T-helper 1 cell treated with Interleukin-12 subunit alpha and Interleukin-12 subunit beta and Interleukin-4 antibody, amounts not matched to agents 30 μg/mL and 1 μg/mL, for 36 hours (primary cell): ENCODE measurements at regions not wholly inside any gene's neighbourhood (a gene's known extent, or its start where the extent isn't known, plus 50 kb on each side); places are given as distances from the start of the nearest gene placed in this dataset.
"Not testable (repeated sequence)": the region's sequence is repeated elsewhere in the genome, so short reads cannot be mapped to it uniquely, and the experiment has no call there.

Experiments
- H3K27ac Mint-ChIP-seq: one replicate; pipeline ENCODE4 v1.8.0; 2021; ENCODE audit warnings: mild to moderate bottlenecking, mixed read lengths
- H3K27me3 Mint-ChIP-seq: one replicate; pipeline ENCODE4 v1.8.0; 2021; ENCODE audit warnings: low read depth, mixed read lengths
- H3K36me3 Mint-ChIP-seq: one replicate; pipeline ENCODE4 v1.8.0; 2021; ENCODE audit warnings: low read depth, mixed read lengths
- H3K4me1 Mint-ChIP-seq: one replicate; pipeline ENCODE4 v1.8.0; 2021; ENCODE audit warnings: low read depth, mixed read lengths
- H3K4me3 Mint-ChIP-seq: one replicate; pipeline ENCODE4 v1.8.0; 2021; ENCODE audit warnings: mild to moderate bottlenecking, moderate library complexity, mixed read lengths
- H3K9me3 Mint-ChIP-seq: one replicate; pipeline ENCODE4 v1.8.0; 2021; ENCODE audit warnings: mixed read lengths

- Mint-ChIP-seq H3K4me3 (no peak overlapping the region), H3K27ac (no peak overlapping the region), H3K36me3 (no peaks in the 10 kb centered on the region), H3K9me3 (no peaks in the 10 kb centered on the region), H3K4me1 (no peaks in the 10 kb centered on the region), H3K27me3 (peaks cover 8% of the 10 kb centered on the region)
Measured at GRCh38 chr3:139219463-139219862, 124.4 kb upstream of the MRPS22 start.

GRCh38 chr3:139222100-139222657 is 121.6 kb upstream of the MRPS22 start:
- Mint-ChIP-seq H3K4me3 (no peak overlapping the region), H3K27me3 (peaks cover 5% of the 10 kb centered on the region), H3K9me3 (no peaks in the 10 kb centered on the region), H3K27ac (no peak overlapping the region), H3K4me1 (no peaks in the 10 kb centered on the region), H3K36me3 (no peaks in the 10 kb centered on the region)

- Mint-ChIP-seq H3K9me3 (no peaks in the 10 kb centered on the region), H3K27ac (no peak overlapping the region), H3K4me3 (no peak overlapping the region), H3K36me3 (no peaks in the 10 kb centered on the region), H3K27me3 (peaks cover 5% of the 10 kb centered on the region), H3K4me1 (no peaks in the 10 kb centered on the region)
Measured at GRCh38 chr3:139225548-139225947, 118.3 kb upstream of the MRPS22 start.

GRCh38 chr3:139226731-139227130 is 117.1 kb upstream of the MRPS22 start:
- Mint-ChIP-seq H3K27me3 (peaks cover 2% of the 10 kb centered on the region), H3K4me1 (no peaks in the 10 kb centered on the region), H3K9me3 (no peaks in the 10 kb centered on the region), H3K4me3 (no peak overlapping the region), H3K27ac (no peak overlapping the region), H3K36me3 (no peaks in the 10 kb centered on the region)

GRCh38 chr3:139227165-139227564 is 116.7 kb upstream of the MRPS22 start:
- Mint-ChIP-seq H3K4me3 (no peak overlapping the region), H3K36me3 (no peaks in the 10 kb centered on the region), H3K4me1 (no peaks in the 10 kb centered on the region), H3K9me3 (no peaks in the 10 kb centered on the region), H3K27ac (no peak overlapping the region), H3K27me3 (peaks cover 6% of the 10 kb centered on the region)

- Mint-ChIP-seq H3K4me1 (no peaks in the 10 kb centered on the region), H3K9me3 (no peaks in the 10 kb centered on the region)
Measured at GRCh38 chr3:139227827-139228226, 116.0 kb upstream of the MRPS22 start.

GRCh38 chr3:139230391-139230790 is 113.4 kb upstream of the MRPS22 start:
- no peak overlapping the region for H3K4me3 Mint-ChIP-seq
- no peaks in the 10 kb centered on the region for H3K9me3 Mint-ChIP-seq
- no peaks in the 10 kb centered on the region for H3K4me1 Mint-ChIP-seq
- H3K27ac Mint-ChIP-seq = no peak overlapping the region
- H3K36me3 Mint-ChIP-seq = no peaks in the 10 kb centered on the region
- H3K27me3 Mint-ChIP-seq = peaks cover 7% of the 10 kb centered on the region

More at GRCh38 chr3:139227827-139228226, 116.0 kb upstream of the MRPS22 start:
- H3K27ac Mint-ChIP-seq = no peak overlapping the region
- no peaks in the 10 kb centered on the region for H3K36me3 Mint-ChIP-seq
- H3K4me3 Mint-ChIP-seq = no peak overlapping the region
- H3K27me3 Mint-ChIP-seq = peaks cover 7% of the 10 kb centered on the region

- Mint-ChIP-seq H3K4me1 (no peaks in the 10 kb centered on the region), H3K27ac (no peak overlapping the region), H3K36me3 (no peaks in the 10 kb centered on the region), H3K9me3 (no peaks in the 10 kb centered on the region), H3K27me3 (peaks cover 11% of the 10 kb centered on the region), H3K4me3 (no peak overlapping the region)
Measured at GRCh38 chr3:139231555-139232281, 112.1 kb upstream of the MRPS22 start.

GRCh38 chr3:139232341-139232740 is 111.5 kb upstream of the MRPS22 start:
- not testable (repeated sequence) for H3K4me1 Mint-ChIP-seq, H3K9me3 Mint-ChIP-seq, H3K4me3 Mint-ChIP-seq, H3K36me3 Mint-ChIP-seq, H3K27ac Mint-ChIP-seq
- peaks cover 15% of the 10 kb centered on the region for H3K27me3 Mint-ChIP-seq

GRCh38 chr3:139234491-139234890 is 109.3 kb upstream of the MRPS22 start:
- Mint-ChIP-seq H3K9me3 (no peaks in the 10 kb centered on the region), H3K36me3 (no peaks in the 10 kb centered on the region), H3K27ac (no peak overlapping the region), H3K4me3 (no peak overlapping the region), H3K4me1 (no peaks in the 10 kb centered on the region), H3K27me3 (peaks cover 19% of the 10 kb centered on the region)

- Mint-ChIP-seq H3K4me3 (no peak overlapping the region), H3K9me3 (no peaks in the 10 kb centered on the region), H3K36me3 (no peaks in the 10 kb centered on the region), H3K27me3 (peaks cover 21% of the 10 kb centered on the region), H3K27ac (no peak overlapping the region), H3K4me1 (no peaks in the 10 kb centered on the region)
Measured at GRCh38 chr3:139235192-139235591, 108.6 kb upstream of the MRPS22 start.

GRCh38 chr3:139236336-139236735 is 107.5 kb upstream of the MRPS22 start:
- no peak overlapping the region for H3K27ac Mint-ChIP-seq
- H3K9me3 Mint-ChIP-seq = no peaks in the 10 kb centered on the region
- no peaks in the 10 kb centered on the region for H3K4me1 Mint-ChIP-seq
- H3K4me3 Mint-ChIP-seq = no peak overlapping the region
- peaks cover 25% of the 10 kb centered on the region for H3K27me3 Mint-ChIP-seq
- H3K36me3 Mint-ChIP-seq = no peaks in the 10 kb centered on the region

- peaks cover 22% of the 10 kb centered on the region for H3K27me3 Mint-ChIP-seq
- H3K36me3 Mint-ChIP-seq = no peaks in the 10 kb centered on the region
- H3K4me3 Mint-ChIP-seq = no peak overlapping the region
- no peaks in the 10 kb centered on the region for H3K4me1 Mint-ChIP-seq
- H3K27ac Mint-ChIP-seq = no peak overlapping the region
- no peaks in the 10 kb centered on the region for H3K9me3 Mint-ChIP-seq
Measured at GRCh38 chr3:139238281-139239030, 105.4 kb upstream of the MRPS22 start.

GRCh38 chr3:139239550-139239949 is 104.3 kb upstream of the MRPS22 start:
- Mint-ChIP-seq H3K27me3 (peaks cover 28% of the 10 kb centered on the region), H3K4me1 (no peaks in the 10 kb centered on the region), H3K27ac (no peak overlapping the region), H3K4me3 (no peak overlapping the region), H3K36me3 (no peaks in the 10 kb centered on the region), H3K9me3 (no peaks in the 10 kb centered on the region)

GRCh38 chr3:139241783-139242182 is 102.0 kb upstream of the MRPS22 start:
- Mint-ChIP-seq H3K27me3 (peaks cover 23% of the 10 kb centered on the region), H3K4me1 (no peaks in the 10 kb centered on the region), H3K27ac (no peak overlapping the region), H3K9me3 (no peaks in the 10 kb centered on the region), H3K36me3 (no peaks in the 10 kb centered on the region), H3K4me3 (no peak overlapping the region)
